HG03354 (cell line): ENCODE measurements at regions not wholly inside any gene's neighbourhood (a gene's known extent, or its start where the extent isn't known, plus 50 kb on each side); places are given as distances from the start of the nearest gene placed in this dataset.
"Not testable (repeated sequence)": the region's sequence is repeated elsewhere in the genome, so short reads cannot be mapped to it uniquely, and the experiment has no call there.

Source experiments
- ATAC-seq: cut with Tn5 transposase; IDR thresholded peaks from one replicate; pipeline ENCODE4 v1.9.1; 2021; ENCODE audit warnings: mild to moderate bottlenecking; ENCODE audit not compliant: unreplicated experiment, poor library complexity, severe bottlenecking

DNA sequence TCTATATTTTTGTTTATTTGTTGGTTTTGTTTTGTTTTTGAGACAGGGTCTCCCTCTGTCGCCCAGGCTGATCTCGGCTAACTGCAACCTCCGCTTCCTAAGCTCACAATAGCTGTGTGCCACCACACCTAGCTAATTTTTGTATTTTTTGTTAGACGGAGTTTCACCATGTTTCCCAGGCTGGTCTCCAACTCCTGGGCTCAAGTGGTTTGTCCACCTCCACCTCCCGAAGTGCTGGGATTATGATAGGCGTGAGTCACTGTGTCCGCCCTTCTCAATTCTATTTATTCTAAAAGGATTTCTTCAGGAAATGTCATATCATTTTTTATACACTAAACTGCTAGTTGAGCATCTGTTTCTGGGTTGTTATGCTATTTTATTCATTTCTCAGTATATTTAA, 1206.0 kb downstream of the OLFM4 start:
- ATAC-seq, result no peak

DNA sequence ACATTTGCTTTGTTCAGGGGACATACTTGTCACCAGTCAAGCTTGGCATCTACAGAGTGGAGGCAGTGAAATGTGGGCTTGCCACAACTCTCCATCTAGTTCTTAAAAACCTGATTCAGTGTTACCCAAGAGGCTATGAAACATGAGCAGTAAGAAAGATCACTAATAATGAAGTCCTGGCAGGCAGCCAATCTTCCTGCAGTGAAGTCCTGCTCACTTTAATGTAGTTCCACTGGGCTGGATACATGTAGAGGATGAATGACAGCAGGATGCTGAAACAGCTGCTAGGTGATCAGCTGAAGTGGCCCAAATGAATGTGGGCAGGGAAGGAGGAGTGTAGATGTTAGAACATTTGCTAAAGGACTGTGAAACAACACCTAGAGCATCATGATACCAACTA, 1213.1 kb downstream of the OLFM4 start:
- ATAC-seq, result no peak

DNA sequence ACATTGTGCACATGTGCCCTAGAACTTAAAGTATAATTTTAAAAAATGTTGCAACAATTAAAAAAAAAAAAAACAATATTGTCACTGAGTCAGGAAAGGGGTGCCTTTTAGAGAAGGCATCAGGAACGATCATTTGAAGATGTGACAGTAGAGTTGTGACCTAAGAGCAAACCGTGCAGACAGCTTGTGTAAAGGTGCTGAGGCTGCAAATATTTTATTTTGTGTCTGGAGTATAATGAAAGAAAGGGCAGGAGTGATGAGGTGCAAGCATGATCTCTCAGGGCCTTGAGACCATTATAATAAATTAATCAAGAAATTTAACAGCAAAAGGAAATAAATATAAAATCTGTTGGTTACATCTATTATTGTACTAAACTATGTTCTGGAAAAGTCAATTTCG, 1219.7 kb downstream of the OLFM4 start:
- no peak for ATAC-seq

DNA sequence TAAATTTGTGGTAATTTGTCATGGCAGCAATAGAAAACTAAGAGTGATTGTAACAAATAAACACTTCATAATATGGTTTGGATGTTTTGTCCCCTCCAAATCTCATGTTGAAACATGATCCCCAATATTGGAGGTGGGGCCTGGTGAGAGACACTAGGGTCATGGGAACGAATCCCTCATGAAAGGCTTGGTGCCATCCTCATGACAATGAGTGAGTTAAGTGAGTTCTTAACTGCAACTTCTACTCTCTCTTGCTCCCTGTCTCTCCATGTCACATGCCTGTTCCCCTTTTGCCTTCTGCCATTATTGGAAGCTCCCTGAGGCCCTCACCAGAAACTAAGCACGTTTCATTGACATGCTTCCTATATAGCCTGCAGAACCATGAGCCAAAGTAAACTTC, 1233.2 kb downstream of the OLFM4 start:
- no peak for ATAC-seq

DNA sequence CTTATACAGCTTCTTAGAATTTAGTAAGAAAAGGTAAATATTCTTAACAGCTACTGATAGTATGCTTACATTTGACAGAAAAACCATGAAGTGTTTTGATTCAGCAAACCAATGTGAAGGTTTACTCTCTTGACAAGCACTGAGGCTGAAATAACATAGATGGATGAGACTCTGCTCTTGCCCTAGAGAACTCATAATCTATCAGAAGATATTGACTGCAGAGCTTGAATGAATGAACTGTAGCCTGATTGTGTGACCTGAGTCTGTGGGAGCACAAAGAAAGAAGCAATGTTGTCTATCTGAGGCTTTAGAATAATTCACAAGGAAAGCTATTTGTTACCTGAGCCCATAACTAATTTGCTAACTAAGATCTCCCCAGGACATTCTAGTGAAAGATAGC, 1235.3 kb downstream of the OLFM4 start:
- ATAC-seq, result no peak

DNA sequence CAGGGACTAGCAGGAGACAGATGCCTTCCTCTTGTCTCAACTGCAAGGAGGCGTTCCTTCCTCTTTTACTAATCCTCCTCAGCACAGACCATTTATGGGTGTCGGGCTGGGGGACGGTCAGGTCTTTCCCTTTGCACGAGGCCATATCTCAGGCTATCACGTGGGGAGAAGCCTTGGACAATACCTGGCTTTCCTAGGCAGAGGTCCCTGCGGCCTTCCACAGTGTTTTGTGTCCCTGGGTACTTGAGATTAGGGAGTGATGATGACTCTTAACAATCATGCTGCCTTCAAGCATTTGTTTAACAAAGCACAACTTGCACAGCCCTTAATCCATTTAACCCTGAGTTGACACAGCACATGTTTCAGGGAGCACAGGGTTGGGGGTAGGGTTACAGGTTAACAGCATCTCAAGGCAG, 1238.6 kb downstream of the OLFM4 start:
- not testable (repeated sequence) for ATAC-seq

DNA sequence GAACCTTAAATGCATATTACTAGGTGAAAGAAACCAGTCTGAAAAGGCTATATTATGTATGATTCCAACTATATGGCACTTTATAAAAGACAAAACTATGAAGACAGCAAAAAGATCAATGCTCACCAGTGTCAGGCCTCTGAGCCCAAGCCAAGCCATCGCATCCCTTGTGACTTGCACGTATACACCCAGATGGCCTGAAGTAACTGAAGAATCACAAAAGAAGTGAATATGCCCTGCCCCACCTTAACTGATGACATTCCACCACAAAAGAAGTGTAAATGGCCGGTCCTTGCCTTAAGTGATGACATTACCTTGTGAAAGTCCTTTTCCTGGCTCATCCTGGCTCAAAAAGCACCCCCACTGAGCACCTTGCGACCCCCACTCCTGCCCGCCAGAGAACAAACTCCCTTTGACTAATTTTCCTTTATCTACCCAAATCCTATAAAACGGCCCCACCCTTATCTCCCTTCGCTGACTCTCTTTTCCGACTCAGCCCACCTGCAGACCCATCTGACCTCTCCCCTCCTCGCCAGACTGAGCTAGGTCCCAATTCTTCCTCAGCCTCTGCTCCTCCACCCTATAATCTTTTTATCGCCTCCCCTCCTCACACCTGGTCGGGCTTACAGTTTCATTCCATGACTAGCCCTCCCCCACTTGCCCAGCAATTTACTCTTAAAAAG, 1239.5 kb downstream of the OLFM4 start:
- not testable (repeated sequence) for ATAC-seq

DNA sequence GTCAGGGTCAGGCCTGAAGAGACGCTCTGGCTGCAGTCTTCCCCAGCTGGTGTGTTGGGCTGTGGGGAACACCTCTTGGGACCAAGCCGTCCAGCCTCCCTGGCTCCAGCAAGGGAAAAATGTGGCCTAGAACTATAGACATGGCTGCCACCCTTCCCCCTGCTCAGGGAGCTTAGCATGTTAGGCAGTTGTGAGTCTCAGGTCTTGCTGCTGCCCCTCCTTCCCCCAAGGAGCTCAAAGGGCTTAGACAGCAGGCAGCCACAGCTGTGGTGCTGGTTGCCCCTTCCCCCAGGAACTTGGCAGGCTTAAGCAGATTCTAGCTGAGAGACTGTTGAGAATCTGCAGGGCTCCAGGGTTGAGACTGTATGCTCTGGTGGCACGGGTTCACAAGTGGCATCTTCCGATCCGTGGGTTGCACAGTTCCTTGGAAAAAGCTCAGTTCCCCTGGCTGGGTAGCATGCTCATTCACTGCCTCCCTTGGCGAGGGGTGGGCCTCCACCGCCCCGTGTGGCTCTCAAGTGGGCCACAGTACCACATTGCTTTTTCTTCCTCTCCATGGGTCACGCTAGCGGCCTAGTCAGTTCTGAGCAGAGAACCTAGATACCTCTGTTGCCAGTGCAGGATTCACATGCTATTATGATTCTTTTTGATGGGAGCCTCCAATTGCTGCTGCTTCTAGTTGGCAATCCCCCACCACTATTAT, 1258.6 kb downstream of the OLFM4 start:
- no peak for ATAC-seq

DNA sequence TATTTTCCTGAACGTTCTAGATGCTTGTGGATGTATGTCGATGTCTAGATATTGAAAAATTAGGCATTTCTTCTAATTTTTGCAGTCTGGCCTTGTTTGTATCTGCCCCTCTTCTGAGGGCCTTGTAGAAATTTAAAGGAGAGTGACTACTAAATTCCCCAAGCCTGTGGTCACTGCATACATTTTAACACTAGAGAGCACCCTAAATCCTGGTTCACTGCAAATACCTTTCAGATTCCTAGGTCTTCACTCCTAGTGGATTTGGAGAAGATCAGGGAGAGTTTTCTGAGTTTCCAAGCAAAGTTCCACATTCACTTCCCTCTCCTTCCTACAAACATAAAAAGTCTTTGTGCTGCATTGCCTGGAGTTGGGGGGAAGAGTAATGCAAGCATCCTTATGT, 1272.5 kb downstream of the OLFM4 start:
- ATAC-seq, result no peak

DNA sequence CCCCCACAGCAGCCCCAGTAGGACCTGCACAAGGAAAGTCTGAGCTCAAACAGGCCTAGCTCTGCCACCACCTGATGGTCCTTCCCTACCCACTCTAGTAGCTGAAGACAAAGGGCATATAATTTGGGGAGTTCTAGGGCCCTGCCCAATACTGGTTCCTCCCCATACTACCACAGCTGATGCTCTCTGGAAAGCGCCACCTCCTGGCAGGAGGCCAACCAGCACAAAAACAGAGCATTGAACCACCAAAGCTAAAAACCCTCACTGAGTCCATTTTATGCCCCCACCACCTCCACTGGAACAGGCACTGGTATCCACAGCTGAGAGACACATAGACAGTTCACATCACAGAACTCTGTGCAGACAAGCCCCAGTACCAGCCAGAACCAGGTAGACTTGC, 1276.8 kb downstream of the OLFM4 start:
- ATAC-seq, result no peak

DNA sequence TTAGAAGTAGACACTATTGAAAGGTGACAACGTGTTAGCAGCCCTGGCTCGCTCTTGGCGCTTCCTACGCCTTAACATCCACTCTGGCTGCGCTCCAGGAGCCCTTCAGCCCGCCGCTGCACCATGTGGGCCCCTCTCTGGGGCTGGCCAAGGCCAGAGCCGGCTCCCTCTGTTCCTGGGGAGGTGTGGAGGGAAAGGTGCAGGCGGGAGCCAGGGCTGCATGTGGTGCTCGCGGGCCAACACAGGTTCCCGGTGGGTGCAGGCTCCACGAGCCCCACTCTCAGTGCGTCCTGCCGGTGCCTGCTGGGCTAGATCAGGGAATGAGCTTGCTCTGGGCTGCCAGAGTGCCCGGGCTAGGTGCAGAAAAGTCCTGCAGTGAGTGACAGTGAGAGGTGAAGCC, 1284.3 kb downstream of the OLFM4 start:
- ATAC-seq, result no peak

DNA sequence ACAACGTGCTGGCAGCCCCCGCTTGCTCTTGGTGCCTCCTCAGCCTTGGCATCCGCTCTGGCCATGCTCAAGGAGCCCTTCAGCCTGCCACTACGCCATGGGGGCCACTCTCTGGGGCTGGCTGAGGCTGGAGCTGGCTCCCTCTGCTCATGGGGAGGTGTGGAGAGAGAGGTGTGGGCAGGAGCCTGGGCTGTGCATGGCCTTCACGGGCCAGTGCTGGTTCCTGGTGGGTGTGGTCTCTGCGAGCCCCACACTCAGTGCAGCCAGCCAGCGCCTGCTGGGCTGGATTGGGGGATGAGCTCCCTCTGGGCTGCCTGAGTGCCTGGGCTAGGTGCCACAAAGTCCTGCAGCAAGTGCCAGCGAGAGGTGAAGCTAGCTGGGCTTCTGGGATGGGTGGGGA, 1289.1 kb downstream of the OLFM4 start:
- ATAC-seq, result no peak

DNA sequence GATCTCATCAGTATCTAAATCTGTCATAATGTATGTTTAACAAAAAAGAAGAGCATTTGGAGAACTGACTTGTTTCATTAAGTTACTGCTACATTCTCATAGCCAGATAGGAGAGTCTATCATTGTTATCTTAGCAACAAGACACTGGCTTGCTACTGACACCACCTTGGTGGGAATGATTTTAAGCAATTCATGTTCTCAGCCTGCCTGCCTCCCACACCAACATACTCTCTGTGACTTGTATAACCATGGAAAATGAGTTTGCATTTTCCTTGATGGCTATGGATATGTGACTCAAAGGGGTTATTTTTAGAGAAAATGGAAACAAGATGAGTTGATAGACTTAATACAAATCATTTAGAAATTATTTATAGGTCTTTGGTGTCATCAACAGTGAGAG, 1308.9 kb downstream of the OLFM4 start:
- no peak for ATAC-seq

DNA sequence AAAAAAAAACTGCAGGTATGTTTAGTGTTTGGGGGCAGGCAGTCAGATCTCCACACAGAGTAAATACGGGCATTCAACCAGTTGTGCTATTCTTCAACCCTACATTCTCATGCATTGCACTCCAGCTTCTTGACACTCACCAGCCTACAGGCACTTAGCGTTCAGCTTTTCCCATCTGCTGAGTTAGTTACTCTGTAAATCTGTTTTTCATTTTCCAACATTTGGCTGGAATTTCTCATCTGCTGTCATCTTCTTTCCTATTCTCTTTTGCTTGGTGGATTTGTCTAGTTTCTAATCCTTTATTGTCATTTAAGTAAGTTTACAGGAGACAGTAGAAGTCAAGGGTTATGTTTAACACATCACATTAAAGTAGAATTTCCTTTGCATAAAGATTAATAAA, 1318.9 kb downstream of the OLFM4 start:
- no peak for ATAC-seq

DNA sequence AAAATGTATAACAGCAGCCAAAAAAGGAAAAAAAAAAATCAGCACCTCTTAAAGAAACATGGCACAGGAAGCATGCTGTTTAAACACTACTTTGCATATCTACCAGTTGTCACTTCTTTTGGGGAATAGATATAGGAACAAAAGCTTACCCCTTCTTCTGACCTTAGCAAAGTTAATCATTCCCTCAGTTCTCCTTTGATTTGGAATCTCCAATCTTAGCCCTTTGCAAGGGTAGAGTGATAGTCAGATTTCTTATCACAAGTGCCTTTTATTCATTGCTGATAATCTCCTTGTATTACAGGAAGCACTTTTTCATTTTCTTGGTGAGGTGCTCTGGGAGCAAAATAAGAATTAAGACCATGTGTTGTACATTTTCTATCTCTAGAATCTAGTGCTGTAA, 1327.6 kb downstream of the OLFM4 start:
- no peak for ATAC-seq

DNA sequence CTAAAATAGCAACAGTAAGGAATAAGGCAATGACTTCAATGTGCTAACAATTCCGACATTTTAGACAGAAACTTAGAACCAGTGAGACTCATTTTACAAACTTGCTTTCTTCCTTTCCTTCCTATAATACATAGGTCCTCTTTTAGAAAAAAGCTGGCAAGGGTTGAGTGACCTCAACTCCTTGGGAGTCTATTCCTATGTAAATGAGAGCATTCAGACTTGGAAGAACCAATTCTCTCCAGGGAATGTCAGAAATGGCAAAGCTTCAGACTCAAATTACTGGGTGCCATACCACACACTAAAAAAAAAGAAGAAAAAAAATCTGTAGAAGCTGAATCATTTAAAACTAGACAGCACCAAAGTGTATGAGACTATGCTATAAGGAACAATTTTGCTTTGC, 1328.2 kb downstream of the OLFM4 start:
- no peak for ATAC-seq

DNA sequence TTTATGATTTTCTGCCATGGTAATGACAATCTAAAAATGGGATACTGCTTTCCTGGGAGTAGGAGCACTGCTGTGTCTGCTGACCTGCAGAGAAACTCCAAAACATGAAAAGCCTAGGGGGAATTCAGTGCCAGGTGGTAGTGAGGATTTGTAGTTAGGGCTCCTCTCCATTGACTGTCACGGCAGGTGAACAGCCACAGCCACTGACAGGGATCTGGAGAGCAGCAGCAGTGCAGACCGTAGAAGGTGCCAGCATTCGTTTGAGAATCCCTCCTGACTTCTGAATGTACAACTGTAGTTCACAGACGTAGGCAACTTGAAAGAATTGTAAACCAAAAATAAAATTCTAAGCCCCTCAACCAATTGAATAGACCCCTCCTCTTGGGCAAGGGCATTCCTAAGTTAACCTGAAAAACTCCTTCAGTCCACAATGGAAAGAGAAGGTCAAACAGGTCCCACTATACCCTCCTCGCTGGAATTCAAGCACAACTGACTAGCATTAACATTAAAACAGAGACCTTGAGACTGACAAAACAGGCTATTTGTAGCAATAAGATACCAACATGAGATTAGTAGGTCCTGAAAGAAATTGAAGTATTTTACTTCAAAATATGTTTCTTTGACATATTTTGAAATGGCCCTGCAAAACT, 1328.8 kb downstream of the OLFM4 start:
- ATAC-seq, result no peak

DNA sequence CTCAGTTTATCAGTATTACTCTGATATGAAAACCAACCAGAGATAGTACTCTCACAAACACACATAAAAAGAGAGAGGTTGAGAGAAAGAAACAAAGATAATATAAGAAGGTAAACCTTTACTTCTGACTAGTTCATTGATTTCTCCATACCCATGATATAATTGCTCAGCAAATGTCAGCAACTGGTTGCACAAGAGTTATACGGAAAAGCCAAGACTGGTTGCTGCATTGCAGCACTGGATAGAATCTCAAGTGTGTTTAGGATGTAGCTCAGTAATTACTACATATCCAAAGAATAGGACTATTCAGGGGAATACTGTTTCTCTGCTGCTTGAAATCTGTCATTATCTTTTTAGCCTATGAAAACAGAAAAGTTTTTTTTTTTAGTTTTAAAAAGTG, 1332.8 kb downstream of the OLFM4 start:
- no peak for ATAC-seq

DNA sequence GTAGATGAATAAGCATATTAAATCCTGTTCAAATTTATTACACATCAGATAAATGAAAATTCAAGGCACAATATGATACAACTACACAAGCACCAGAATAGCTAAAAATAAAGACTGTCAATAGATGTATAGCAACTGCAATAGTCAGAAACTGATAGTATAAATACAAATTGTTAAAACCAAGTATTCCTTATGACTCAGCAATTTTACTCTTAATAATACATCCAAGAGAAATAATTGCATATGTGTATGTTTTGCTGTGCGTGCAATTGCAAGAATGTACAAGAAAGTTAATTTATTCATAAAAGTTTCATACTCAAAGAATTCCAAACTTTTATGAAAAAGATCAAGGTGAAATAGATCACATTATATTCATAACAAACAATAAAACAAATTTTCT, 1338.1 kb downstream of the OLFM4 start:
- ATAC-seq, result no peak

DNA sequence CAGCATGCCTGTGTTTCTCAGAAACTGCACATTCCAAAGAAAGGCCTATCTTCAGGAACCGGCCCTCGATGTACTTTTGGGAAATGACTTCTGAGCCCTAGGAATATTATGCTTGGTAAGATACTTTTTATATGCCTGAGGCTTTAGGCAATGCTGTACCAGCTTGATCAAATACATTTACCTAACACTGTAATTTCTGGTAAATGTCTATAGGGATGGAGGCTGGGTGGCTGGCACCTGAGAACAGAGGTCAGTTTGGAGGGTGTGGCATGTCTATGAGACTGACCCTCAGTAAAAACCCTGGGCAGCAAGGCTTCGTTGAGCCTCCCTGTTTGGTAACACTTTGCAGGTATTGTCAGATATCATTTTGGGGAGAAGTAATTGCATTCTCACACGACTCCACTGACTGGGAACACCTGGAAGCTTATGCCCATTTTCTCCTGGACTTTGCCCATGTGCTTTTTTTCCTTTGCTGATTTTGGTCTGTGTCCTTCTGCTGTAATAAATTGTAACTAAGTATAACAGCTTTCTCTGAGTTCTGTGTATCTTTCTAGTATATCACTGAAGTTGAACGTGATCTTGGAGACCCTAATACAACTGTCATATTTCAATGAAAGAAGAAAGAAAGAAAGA, 1339.1 kb downstream of the OLFM4 start:
- ATAC-seq, result no peak

DNA sequence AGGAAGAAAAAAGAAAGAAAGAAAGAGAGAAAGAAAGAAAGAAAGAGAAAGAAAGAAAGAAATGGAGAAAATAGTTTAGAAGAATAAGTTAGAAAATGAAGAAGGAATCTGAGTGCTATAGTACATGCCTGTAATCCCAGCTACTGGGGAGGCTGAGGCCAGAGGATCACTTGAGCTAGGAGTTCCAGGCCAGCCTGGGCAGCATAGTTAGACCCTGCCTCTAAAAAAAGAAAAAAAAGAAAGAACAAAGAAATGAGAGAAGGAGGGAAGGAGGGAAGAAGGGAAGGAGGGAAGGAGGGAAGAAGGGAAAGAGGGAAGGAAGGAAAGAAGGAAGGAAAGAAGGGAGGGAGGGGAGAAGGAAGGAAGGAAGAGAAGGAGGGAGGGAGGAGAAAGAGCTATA, 1339.8 kb downstream of the OLFM4 start:
- no peak for ATAC-seq
